ENCODE measurements at regions not wholly inside any gene's neighbourhood (a gene's known extent, or its start where the extent isn't known, plus 50 kb on each side); places are given as distances from the start of the nearest gene placed in this dataset.

GRCh38 chr4:151517896-151518295 lies 108.9 kb downstream of the FHIP1A start:
- TF ChIP-seq CTCF (IDR thresholded peaks at IDR 0.05; ENCODE audit: low read depth, low read length, poor library complexity, severe bottlenecking): no peak
- TF ChIP-seq EZH2phosphoT487 (IDR thresholded peaks at IDR 0.05; ENCODE audit: borderline replicate concordance, low read length): no peak
